Hepatocyte (in vitro differentiated cells): ENCODE measurements at regions not wholly inside any gene's neighbourhood (a gene's known extent, or its start where the extent isn't known, plus 50 kb on each side); places are given as distances from the start of the nearest gene placed in this dataset.

Experiments
- DNase-seq: peaks from one replicate; pipeline ENCODE4 v3.0.0-alpha.2; 2016; ENCODE audit warnings: low spot score
- H2AFZ ChIP-seq: fragments of 200-600 bp; sonication (generic); 2 replicates; pipeline ENCODE4 v1.6.0; 2016; ENCODE audit warnings: antibody characterized with exemption, mild to moderate bottlenecking
- H3K27ac ChIP-seq: fragments of 200-600 bp; sonication (generic); 2 replicates; pipeline ENCODE4 v1.5.1; 2016; ENCODE audit warnings: mild to moderate bottlenecking
- H3K27me3 ChIP-seq: fragments of 200-600 bp; sonication (generic); 2 replicates; pipeline ENCODE4 v1.6.1; 2016
- H3K36me3 ChIP-seq: fragments of 200-600 bp; sonication (generic); replicated peaks from 2 replicates; pipeline ENCODE4 v1.5.1; 2016; ENCODE audit warnings: low read depth; ENCODE audit not compliant: insufficient read depth
- H3K4me1 ChIP-seq: fragments of 200-600 bp; sonication (generic); 2 replicates; pipeline ENCODE4 v1.5.1; 2016; ENCODE audit warnings: mild to moderate bottlenecking, moderate library complexity; ENCODE audit not compliant: insufficient read depth
- H3K4me2 ChIP-seq: fragments of 200-600 bp; sonication (generic); 2 replicates; pipeline ENCODE4 v1.6.0; 2016
- H3K4me3 ChIP-seq: fragments of 200-600 bp; sonication (generic); 2 replicates; pipeline ENCODE4 v1.5.1; 2016; ENCODE audit warnings: mild to moderate bottlenecking
- H3K79me2 ChIP-seq: fragments of 200-600 bp; sonication (generic); 2 replicates; pipeline ENCODE4 v1.6.0; 2017; ENCODE audit warnings: mild to moderate bottlenecking
- H3K9me2 ChIP-seq: fragments of 200-600 bp; sonication (generic); replicated peaks from 2 replicates; pipeline ENCODE4 v1.6.0; 2017; ENCODE audit warnings: mild to moderate bottlenecking; ENCODE audit not compliant: insufficient read depth
- H3K9me3 ChIP-seq: fragments of 200-600 bp; sonication (generic); 2 replicates; pipeline ENCODE4 v1.5.1; 2016; ENCODE audit warnings: low read depth, mild to moderate bottlenecking
- H4K20me1 ChIP-seq: fragments of 200-600 bp; sonication (generic); 2 replicates; pipeline ENCODE4 v1.6.0; 2016; ENCODE audit warnings: mild to moderate bottlenecking; ENCODE audit not compliant: insufficient read depth, poor library complexity, severe bottlenecking
- EZH2 ChIP-seq: fragments of 200-600 bp; sonication (generic); IDR thresholded peaks from 2 replicates; pipeline ENCODE4 v1.6.1; 2016; ENCODE audit warnings: antibody characterized with exemption, mild to moderate bottlenecking, borderline replicate concordance
- EZH2phosphoT487 ChIP-seq: fragments of 200-600 bp; sonication (generic); IDR thresholded peaks from one replicate; pipeline ENCODE4 v1.6.1; 2018; ENCODE audit warnings: antibody characterized with exemption, mild to moderate bottlenecking, low read depth, moderate library complexity; ENCODE audit not compliant: unreplicated experiment, severe bottlenecking
- WGBS: methylation state at CpG from one replicate; pipeline ENCODE4 v1.1.6; 2016; ENCODE audit warnings: low lambda C conversion rate; ENCODE audit errors: missing lambda C conversion rate; 5-methylcytosine and 5-hydroxymethylcytosine counted together
- TF ChIP-seq, protein P1 (sequence below): fragments of 200-600 bp; sonication (generic); IDR thresholded peaks from 2 replicates; pipeline ENCODE4 v1.5.1; 2016; ENCODE audit warnings: antibody characterized with exemption, mild to moderate bottlenecking; ENCODE audit not compliant: poor library complexity

GRCh38 chr4:14596904-14597303 is 405.4 kb upstream of the CPEB2 start:
- TF ChIP-seq EZH2phosphoT487: no peak
- TF ChIP-seq, protein P1, sequence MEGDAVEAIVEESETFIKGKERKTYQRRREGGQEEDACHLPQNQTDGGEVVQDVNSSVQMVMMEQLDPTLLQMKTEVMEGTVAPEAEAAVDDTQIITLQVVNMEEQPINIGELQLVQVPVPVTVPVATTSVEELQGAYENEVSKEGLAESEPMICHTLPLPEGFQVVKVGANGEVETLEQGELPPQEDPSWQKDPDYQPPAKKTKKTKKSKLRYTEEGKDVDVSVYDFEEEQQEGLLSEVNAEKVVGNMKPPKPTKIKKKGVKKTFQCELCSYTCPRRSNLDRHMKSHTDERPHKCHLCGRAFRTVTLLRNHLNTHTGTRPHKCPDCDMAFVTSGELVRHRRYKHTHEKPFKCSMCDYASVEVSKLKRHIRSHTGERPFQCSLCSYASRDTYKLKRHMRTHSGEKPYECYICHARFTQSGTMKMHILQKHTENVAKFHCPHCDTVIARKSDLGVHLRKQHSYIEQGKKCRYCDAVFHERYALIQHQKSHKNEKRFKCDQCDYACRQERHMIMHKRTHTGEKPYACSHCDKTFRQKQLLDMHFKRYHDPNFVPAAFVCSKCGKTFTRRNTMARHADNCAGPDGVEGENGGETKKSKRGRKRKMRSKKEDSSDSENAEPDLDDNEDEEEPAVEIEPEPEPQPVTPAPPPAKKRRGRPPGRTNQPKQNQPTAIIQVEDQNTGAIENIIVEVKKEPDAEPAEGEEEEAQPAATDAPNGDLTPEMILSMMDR: no peak
- TF ChIP-seq EZH2: no peak
- 27% methylated on average over 2 of the region's 2 CpGs for WGBS
- H3K4me2 ChIP-seq: no peak overlapping the region

DNA sequence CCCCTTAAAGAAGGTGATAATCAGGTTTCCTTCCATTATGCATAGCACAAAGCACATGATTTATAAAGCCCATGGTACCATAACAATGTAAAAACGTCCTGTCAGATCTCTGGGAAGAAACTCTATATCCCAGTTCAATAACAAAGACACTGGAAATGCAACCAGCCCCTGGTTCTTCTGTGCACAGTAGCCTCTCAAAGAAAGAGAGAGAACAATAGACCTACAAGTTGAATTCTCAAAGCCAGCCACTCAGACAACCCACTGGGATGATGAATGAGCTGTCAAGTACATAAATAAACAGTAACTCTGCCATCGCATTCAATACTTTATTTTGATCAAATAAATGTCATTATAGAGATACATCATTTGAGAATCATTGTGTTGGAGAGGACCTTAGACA is 400.1 kb upstream of the CPEB2 start:
- H3K4me1 ChIP-seq: no peaks in the 10 kb centered on the region
- no peaks in the 10 kb centered on the region for H4K20me1 ChIP-seq
- no peaks in the 10 kb centered on the region for H3K27me3 ChIP-seq
- DNase-seq: no peak
- H3K9me2 ChIP-seq: no peaks in the 10 kb centered on the region
- TF ChIP-seq, protein P1: no peak
- TF ChIP-seq EZH2: no peak
- no peak for TF ChIP-seq EZH2phosphoT487
- no peak overlapping the region for H3K27ac ChIP-seq
- H3K79me2 ChIP-seq: no peaks in the 10 kb centered on the region
- no peak overlapping the region for H2AFZ ChIP-seq
- no peaks in the 10 kb centered on the region for H3K9me3 ChIP-seq
- H3K4me2 ChIP-seq: no peak overlapping the region
- no peaks in the 10 kb centered on the region for H3K36me3 ChIP-seq
- no peak overlapping the region for H3K4me3 ChIP-seq
- WGBS: 53% methylated on average over 2 of the region's 2 CpGs

More at GRCh38 chr4:14596904-14597303, 405.4 kb upstream of the CPEB2 start:
- no peak overlapping the region for H3K4me3 ChIP-seq
- H3K27me3 ChIP-seq: no peaks in the 10 kb centered on the region
- no peaks in the 10 kb centered on the region for H3K36me3 ChIP-seq
- no peaks in the 10 kb centered on the region for H3K9me2 ChIP-seq
- H2AFZ ChIP-seq: no peak overlapping the region
- H4K20me1 ChIP-seq: no peaks in the 10 kb centered on the region
- no peak overlapping the region for H3K27ac ChIP-seq
- no peaks in the 10 kb centered on the region for H3K9me3 ChIP-seq
- H3K4me1 ChIP-seq: no peaks in the 10 kb centered on the region
- no peak for DNase-seq
- no peaks in the 10 kb centered on the region for H3K79me2 ChIP-seq

DNA sequence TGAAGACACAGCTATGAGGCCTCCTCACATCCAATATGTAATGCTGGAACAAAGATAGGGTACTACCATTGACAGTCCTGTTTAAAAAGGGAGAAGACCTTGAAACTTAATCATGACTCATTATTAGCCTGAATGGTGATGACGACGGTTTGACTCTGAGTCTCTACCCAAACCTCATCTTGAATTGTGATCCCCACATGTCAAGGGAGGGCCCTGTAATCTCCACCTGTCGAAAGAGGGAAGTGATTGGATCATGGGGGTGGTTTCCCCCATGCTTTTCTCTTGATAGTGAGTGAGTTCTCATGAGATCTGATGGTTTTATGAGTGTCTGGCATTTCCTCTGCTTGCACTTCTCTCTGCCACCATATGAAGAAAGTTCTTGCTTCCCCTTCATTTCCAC is 395.3 kb upstream of the CPEB2 start:
- TF ChIP-seq EZH2phosphoT487: no peak
- TF ChIP-seq, protein P1: no peak
- no peak for TF ChIP-seq EZH2
- Histone ChIP-seq H3K4me3 (no peak overlapping the region), H3K9me3 (no peaks in the 10 kb centered on the region), H4K20me1 (no peaks in the 10 kb centered on the region), H3K36me3 (no peaks in the 10 kb centered on the region), H3K27ac (peak overlapping the region; percentile 14), H3K79me2 (no peaks in the 10 kb centered on the region), H3K27me3 (no peaks in the 10 kb centered on the region), H3K4me2 (no peak overlapping the region), H2AFZ (no peak overlapping the region), H3K4me1 (no peaks in the 10 kb centered on the region), H3K9me2 (no peaks in the 10 kb centered on the region)
- no peak for DNase-seq
- 81% methylated on average over 3 of the region's 3 CpGs for WGBS

DNA sequence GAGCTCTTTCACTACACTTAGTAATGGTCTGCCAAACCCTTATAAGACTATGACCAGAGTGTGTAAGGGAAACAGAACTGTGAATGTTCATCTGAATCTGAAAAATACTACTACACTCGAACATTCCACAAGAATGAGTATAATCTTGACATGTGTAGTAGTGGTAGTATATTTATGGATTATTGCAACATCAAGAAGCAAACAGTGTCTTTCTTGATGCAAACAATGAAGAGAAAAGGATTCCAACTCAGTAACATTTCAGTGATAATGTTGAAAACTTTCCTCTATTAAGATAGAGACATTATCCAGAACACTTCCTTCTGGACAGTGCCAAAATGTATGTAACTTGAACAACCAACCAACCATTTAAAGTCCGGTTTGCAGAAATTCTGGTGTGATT is 394.7 kb upstream of the CPEB2 start:
- WGBS: 33% methylated on average over 2 of the region's 2 CpGs

More for the DNA sequence above, 394.7 kb upstream of the CPEB2 start:
- no peaks in the 10 kb centered on the region for H3K79me2 ChIP-seq
- no peaks in the 10 kb centered on the region for H3K9me3 ChIP-seq
- TF ChIP-seq, protein P1: no peak
- TF ChIP-seq EZH2phosphoT487 (no peak), EZH2 (no peak)
- H3K9me2 ChIP-seq: no peaks in the 10 kb centered on the region
- no peak for DNase-seq
- H2AFZ ChIP-seq: no peak overlapping the region
- no peaks in the 10 kb centered on the region for H3K36me3 ChIP-seq
- no peaks in the 10 kb centered on the region for H3K27me3 ChIP-seq
- peak overlapping the region; percentile 14 for H3K27ac ChIP-seq
- H3K4me1 ChIP-seq: no peaks in the 10 kb centered on the region
- no peaks in the 10 kb centered on the region for H4K20me1 ChIP-seq
- no peak overlapping the region for H3K4me3 ChIP-seq
- no peak overlapping the region for H3K4me2 ChIP-seq
